Left renal pelvis (tissue), 4 donors: ENCODE measurements at regions not wholly inside any gene's neighbourhood (a gene's known extent, or its start where the extent isn't known, plus 50 kb on each side); places are given as distances from the start of the nearest gene placed in this dataset.
A peak's percentile ranks its signal among the peaks of the same experiment; 100 is the strongest.

Experiments used
- DNase-seq, 4 donors: peaks; one replicate each; pipeline ENCODE4 v3.0.0-alpha.2; 2013; ENCODE audit warnings: low read depth in 4 of 4, low spot score in 3 of 4

DNA sequence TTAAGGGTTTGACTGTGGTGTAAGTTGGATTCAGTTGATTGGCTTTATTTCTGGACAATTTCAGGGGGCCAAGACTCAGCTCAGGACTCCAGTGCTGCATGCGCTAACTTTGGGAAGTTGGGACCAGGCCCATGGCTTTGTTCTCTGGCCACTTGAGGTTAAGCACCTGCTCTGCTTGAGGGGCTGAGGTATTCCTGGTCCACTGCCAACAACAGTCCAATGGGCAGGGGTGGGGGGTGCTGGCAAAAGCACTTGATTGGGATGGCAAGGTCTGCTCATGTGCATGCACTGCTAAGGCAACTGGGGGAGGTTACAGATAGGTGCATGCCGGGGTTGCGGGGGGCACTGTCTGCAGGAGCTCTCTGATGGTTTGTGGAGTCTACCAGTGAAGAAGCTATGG, 52.6 kb upstream of the ASB17 start:
- DNase-seq: no peak

DNA sequence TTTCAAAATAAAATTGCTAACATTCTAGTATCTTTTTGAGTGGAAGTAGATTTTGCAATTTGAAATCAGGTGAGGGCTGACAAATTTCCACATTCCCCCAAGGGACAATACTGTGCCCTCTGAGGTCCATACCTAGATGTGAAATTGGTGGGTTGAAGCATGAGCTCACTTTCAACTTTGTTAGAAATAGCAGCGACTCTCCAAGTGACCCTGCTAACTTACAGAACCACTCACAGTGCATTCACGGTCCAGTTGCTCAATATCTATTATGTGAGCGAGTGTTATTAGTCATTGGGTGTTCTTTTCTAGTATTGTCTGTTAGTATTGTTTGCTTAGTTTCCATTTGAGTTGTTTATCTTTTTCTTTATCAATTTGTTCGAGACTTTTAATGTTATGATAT, 53.6 kb upstream of the ASB17 start:
- no peak for DNase-seq

DNA sequence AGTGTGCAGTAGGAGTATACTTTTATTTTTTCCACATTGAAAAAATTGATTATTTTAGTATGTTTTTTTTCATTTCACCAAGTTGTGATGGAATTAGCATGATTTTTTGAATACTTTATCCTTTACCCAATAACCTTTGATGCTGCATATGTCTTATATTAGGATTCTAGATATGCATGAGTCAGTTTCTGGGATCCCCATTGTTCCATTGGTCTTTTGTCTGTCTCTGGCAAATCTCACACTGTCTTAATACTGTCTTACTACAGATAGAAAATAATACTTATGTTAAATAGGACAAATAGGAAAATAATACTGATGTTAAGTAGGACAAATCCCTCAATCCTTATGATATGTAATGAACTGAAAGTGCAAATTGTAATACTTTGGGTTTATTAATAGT, 54.3 kb upstream of the ASB17 start:
- no peak for DNase-seq

DNA sequence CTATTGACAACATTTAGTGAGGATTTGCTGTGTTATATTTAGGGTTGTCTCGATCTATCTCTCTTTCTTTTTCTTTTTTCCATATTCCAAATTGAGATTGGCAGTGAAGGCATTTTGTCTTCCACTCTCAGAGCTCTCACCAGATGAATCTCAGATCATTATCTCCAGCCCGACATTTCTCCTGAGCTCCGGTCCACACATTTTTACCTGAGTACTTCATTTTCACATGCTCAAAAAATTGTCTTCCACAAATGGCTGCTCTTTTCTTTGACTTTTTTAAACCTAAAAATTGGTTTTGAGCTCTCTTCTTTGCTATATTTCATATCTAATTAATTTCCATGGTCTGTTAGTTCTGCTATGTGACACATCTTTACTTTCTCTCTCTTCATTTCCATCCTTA, 56.9 kb upstream of the ASB17 start:
- no peak for DNase-seq

DNA sequence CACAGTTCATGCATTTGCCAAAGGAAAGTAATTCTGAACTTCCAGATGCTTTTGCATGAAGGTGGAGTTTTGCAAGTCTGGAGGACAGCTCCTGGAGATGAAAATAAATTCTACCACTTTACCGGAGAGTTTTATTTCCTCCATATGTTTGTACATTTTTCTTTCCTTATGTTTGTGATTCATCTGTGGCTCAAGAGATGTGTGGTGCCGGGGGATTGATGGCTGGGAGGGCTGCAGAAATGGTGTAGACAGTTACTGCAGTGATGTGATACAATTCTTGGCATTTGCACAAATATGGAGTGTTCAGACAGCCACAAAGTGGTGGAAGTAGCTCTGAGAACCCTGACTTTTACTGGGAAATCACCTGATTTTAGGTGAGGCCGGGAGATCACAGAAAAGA, 58.5 kb upstream of the ASB17 start:
- no peak for DNase-seq

DNA sequence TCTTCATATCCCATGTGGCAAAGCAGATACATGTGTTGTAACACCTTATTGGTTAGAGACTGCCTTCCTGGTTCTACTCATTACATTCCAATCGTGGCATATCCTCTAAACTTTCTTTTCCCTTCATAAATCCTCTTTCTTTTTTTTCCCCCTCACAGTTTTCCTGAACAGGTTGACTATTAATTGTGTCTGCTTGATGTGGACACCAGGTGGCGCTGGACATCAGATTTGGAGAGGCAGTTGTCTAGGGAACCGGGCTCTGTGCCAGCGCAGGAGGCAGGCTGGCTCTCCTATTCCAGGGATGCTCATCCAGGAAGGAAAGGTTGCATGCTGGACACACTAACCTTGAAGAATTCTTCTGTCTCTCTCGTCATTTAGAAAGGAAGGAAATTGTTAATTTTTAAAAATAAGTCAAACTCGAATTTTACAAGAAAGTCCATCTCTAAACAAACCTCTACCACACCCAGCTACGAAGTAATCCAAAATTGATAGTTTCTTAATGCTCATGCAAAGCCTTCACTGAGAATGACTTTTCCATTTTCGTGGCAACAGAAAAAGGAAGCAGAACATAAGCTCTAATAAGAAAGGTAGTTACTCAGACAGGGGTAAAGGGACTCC, 59.4 kb upstream of the ASB17 start:
- DNase-seq: peak; percentile 64 to 81 (median 76)

DNA sequence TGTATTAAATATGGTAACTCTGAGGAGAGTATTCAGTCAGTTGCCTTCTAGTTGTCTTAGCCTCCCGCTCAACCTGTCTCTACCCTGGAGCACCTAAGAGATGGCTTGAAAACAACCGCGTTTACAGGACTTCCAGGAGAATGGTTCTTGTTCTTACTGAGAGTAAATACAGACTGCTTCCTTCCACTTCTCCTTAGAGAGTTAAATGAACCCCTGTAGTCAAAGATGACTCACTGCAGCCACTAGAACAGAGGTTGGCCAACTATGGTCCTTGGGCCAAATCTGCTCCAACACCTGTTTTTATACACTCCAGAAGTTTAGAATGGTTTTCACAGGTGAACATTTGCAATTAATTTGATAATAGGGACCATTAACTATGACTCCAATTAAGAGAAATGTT, 60.1 kb upstream of the ASB17 start:
- no peak for DNase-seq

DNA sequence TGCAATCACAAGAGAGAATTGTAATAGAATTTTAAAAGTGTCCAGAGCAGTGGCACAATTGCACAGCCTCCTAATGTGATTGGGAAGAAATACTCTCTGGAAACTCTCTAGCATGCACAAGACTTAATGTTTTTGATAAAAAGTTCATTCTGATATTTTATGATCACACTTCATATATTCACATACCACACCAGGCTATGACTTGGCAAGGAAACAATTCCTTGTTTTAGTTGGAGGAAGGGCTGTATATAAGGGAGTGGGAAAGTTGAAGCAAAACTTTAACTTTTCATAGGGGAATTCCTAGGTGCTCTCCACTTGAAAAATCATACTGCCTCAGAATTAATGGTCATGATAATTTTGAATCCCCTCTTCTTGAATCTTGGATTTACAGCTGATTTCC, 61.5 kb upstream of the ASB17 start:
- no peak for DNase-seq

DNA sequence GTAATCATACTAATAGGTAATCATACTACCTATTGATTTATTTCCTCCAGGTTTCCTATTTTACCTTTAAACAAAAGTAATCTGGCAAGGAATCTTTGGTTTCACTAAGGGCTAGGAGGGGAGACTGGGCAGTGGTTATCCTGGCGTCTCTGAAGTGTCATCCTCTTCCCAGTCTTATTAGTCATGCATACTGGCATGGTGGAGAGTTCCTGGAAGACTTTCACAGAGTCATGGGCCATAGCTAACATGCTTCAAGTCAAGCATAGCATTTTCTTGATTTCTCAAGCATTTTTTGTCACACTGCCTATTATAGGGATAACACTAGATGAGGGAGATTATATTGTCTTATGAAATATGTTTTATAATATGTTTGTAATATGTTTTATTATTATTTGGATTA, 64.0 kb upstream of the ASB17 start:
- no peak for DNase-seq

DNA sequence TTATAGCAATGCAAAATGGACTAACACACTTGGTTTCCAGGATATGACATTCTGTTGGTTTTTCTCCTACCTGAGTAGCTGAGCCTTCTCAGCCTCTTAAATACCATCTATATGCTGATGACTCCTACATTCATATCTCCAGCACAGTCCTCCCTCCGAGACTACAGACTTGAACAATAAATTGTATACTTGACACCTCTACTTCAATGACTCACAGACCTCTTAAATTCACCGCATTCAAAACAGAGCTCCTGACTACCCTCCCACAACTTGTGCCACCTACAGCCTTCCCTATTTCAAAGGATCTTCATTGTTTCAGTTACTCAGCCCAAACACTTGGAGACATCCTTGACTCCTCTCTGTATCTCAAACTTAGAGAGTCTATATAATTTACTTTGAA, 66.8 kb upstream of the ASB17 start:
- DNase-seq: no peak

DNA sequence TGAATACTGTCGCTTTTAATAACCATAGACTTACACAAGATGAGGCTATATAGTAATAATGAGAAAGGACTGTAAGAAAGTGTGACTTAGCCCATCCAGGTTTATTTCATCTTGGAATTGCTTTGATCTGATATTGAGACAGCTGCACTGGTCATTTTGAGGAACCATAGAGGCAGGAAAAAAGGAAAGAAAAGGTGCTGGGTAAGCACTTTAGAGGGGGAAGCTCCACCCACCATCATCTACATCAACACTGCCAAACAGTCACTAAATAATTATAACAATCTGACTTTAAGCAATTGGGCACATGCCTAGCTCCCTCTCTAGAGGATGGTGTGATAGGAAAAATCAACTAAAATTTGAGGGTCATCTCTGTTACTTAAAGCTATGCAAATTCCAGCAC, 70.6 kb upstream of the ST6GALNAC3 start:
- no peak for DNase-seq

DNA sequence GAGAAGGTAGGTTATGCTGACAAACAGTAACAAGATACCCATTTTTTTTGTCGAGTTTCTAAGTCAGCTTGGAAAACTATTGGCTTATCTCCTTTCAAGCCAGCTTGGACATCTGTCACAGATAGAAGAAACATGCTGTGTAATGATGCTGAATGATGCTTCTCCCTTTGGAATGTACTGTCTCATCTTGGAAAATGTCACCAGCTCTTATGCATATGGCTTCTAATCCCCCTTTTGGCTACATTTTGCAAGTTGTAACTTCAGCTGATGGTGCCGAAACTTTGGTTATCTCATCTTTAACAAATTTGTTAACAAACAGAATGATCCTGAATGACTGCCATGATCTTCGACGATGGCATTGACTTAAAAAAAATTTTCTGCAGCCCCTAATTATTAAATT, 68.8 kb upstream of the ST6GALNAC3 start:
- DNase-seq: no peak

DNA sequence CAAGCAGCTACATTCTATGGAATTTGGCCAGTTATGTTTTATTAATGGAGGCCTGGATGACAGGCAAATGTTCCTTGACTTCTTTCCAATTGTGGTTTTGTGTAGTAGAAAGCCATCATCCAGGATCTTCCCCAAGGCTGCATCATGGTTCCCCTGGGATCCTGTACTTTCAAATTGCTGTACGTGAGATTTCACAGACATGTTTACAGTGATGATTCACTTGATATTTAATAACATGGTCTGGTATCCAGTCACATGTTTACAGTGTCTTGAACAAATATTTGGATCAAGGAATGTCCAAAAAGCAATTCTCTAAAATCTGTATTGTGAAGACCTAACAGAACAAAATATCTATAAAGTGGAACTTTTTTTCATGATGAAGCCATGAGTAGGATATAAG, 68.3 kb upstream of the ST6GALNAC3 start:
- DNase-seq: no peak

DNA sequence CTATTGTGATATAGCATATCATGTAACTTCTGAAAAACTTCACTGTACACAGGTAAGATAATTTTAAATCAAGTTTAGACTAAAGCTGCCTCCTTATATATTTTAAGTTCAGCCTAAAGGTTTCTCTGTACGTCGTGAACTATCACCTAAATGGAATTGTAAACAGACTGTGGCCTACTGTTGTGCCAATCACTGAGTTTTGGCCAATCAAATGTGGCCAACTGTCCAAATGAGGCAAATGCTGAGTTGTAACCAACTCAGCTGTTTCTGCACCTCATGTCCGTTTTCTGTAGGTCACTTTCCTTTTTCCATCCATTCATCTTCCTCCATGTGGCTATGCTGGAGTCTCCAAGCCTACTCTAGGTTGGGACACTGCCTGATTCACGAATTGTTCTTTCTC, 63.7 kb upstream of the ST6GALNAC3 start:
- no peak for DNase-seq

DNA sequence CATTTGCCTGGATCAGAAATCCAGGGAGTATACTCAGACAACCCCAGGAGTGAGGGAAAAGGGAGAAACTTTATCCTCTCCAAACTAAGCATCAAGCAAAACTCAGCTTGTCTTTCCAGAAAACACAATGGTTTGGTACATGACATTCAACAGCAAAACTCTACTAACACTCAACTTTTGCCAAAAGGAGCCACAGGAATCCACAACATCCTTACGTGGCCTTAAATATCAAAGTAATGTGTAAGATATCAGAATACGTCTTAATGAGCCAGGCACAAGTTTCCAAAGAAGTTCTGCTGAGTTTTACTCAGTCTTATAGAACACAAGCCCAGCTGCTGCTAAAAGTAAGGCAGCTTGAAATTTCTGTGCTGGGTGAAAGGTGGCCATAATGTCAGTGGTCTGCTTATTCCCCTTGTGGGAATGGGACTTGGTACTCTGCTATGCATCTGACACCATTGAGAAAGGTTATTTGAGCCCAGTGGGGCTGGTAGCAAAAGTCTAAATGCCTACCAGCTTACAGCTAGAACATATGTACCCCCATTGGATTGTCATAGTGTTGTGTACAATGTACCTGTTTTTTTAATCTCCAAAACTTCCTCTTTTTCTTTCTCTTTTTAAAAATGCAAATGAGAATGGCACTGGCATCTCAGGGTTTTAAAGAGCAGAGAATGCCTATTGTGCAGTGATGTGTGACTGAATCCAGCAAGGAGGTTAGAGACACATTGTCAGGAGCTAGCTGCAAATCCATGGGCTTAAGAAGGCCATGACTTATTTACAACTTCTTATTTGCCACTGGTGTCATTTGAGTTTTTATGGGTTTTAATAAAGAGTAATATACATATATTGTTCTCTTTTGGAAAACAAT, 62.0 kb upstream of the ST6GALNAC3 start:
- DNase-seq: peak in 1 of 4 donors; percentile 15

DNA sequence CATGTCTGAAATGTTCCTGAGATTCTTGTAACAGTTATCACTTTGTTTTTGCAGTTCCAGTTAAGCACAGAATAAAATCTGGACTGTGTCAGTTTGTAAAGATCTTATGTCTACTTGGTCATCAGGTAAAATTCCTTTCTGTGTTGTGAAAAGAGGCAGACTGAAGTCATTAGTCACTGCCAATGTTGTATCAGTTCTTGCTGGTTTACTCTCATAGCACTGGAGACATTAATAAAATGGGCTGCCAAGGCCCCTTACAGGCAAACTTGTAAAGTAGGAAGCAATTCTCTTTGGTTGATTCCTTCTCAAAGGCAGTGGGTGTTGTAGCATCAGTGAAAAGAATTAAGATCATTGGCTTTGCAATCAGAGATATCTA, 61.4 kb upstream of the ST6GALNAC3 start:
- no peak for DNase-seq

DNA sequence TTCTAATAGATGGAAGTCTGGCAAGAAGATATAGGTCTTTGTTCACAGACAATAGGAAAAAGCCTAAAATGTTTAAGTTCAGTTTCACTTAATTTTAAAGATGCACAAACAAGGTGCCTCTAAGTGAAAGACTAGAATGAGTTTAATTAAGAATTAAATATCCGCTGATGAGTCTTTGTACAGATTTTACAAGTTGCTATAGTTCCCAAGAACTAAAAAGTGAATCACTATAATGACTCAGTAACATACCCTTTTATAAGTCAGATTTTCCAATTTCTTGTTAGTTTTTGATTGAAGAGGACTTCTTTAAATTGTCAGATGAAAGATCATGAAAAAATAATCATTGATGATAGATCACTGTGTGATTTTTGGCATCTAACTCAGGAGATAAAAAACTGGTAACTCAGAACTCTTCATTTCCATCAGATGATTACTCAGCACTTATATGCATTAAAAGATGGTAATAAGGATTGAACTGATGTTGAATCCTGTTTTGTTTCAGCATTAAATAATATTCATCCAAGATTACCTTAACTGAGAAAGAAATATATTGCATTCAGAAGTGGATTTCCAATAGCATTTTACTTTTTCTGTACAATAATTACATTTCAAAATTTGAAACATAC, 59.0 kb upstream of the ST6GALNAC3 start:
- no peak for DNase-seq

DNA sequence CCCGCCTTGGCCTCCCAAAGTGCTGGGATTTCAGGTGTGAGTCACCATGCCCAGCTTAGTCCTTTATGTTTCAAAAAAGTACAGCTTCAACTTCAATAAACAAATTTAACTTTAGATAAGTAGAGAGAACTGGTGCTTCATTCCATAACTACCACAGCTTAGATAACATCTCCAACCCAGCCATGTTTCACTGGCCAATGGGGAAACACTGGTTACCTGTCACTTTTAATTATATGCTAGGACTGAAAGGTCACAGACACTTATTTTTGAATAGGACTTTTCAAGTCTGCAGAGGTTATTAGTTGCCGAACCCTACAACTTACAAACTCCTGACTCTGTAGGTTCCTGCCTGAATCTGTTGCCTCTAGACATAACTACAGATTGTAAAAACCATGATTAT, 56.5 kb upstream of the ST6GALNAC3 start:
- DNase-seq: no peak

DNA sequence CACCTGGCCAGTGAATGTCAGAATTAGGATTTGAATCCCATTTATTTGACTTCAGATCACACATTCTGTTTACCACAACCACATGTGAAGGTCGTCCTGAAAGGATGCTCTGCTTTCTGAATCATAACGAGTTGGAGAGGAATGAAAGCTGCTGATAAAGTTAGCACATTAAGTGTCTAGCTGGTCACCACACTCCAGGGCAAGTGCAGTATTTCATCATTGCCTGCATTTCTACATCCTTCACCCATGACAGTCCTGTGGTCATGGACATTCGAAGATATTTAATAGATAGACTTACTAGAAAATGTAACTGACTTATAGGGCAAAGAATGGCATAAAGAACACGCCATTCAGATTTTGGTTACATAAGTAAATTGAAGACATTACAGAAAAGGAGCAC, 52.7 kb upstream of the ST6GALNAC3 start:
- no peak for DNase-seq

DNA sequence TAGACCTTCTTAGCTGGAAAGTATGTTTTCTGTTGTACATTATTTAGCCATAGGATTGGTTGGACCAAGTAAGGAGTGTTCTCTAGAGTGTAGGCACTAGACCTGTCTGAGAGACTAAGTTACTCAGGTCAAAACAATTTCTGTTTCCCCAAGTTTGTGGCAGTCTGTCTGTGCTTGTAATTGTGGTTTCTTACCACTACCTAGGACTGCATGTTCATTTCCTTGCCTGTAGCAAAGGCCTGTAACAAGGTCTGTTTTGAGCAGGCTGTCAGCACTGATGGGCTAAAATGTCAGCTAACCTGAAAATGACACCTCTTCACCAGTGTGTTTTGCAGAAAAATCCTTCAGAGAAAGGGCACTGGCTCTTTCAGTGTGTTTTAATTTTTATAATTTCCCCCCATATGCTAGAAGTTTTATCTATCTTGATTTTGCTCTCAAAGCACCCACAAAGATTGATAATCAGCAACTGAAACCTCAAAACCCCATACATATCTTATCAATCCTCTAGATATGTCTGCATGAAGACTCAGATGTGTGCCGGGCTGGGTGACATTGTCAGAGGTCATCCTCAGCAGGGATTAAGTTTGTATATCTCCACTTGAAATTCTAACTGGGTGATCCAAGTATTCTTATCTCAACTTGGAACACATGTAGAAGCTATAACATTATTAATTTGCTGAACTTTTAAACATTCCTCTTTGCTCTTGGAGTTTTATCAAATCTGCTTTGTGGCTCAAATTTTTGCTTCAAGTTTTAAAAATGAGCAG, 50.7 kb upstream of the ST6GALNAC3 start:
- no peak for DNase-seq
